Mammary epithelial cell (primary cell): ENCODE measurements at regions not wholly inside any gene's neighbourhood (a gene's known extent, or its start where the extent isn't known, plus 50 kb on each side); places are given as distances from the start of the nearest gene placed in this dataset.

ENCODE experiments used
- EZH2 ChIP-seq: IDR thresholded peaks from 2 replicates; pipeline ENCODE4 v1.6.1; 2012; ENCODE audit warnings: low read length, inconsistent platforms, borderline replicate concordance
- TF ChIP-seq, protein P1 (sequence below), 2 donors: IDR thresholded peaks in 1 of 2; conservative IDR thresholded peaks in 1 of 2; 2 replicates each; pipeline ENCODE4 v1.5.1; 2011 to 2012; ENCODE audit warnings: inconsistent platforms in 2 of 2, low read length in 2 of 2, mild to moderate bottlenecking in 2 of 2, control low read depth in 1 of 2, low read depth in 1 of 2; ENCODE audit not compliant: insufficient read depth in 1 of 2; ENCODE audit errors: extremely low read depth in 1 of 2

- TF ChIP-seq, protein P1, sequence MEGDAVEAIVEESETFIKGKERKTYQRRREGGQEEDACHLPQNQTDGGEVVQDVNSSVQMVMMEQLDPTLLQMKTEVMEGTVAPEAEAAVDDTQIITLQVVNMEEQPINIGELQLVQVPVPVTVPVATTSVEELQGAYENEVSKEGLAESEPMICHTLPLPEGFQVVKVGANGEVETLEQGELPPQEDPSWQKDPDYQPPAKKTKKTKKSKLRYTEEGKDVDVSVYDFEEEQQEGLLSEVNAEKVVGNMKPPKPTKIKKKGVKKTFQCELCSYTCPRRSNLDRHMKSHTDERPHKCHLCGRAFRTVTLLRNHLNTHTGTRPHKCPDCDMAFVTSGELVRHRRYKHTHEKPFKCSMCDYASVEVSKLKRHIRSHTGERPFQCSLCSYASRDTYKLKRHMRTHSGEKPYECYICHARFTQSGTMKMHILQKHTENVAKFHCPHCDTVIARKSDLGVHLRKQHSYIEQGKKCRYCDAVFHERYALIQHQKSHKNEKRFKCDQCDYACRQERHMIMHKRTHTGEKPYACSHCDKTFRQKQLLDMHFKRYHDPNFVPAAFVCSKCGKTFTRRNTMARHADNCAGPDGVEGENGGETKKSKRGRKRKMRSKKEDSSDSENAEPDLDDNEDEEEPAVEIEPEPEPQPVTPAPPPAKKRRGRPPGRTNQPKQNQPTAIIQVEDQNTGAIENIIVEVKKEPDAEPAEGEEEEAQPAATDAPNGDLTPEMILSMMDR (conservative IDR thresholded peaks at IDR 0.05 in 1 of 2, IDR thresholded peaks at IDR 0.05 in 1 of 2; ENCODE audit: extremely low read depth in 1 of 2, insufficient read depth in 1 of 2, low read depth in 1 of 2, low read length in 2 of 2), result no peak
- TF ChIP-seq EZH2, result no peak
Measured at GRCh38 chr22:48825802-48826520, 1001.7 kb downstream of the BRD1 start.
